NCI-H510A treated with DMSO at 0.1 percent for 48 hours (cell line): ENCODE measurements at regions not wholly inside any gene's neighbourhood (a gene's known extent, or its start where the extent isn't known, plus 50 kb on each side); places are given as distances from the start of the nearest gene placed in this dataset.
"Not testable (repeated sequence)": the region's sequence is repeated elsewhere in the genome, so short reads cannot be mapped to it uniquely, and the experiment has no call there.

Experiments used
- DNase-seq: peaks from one replicate; lab custom pipeline; 2025; lab: John Stamatoyannopoulos, UW

DNA sequence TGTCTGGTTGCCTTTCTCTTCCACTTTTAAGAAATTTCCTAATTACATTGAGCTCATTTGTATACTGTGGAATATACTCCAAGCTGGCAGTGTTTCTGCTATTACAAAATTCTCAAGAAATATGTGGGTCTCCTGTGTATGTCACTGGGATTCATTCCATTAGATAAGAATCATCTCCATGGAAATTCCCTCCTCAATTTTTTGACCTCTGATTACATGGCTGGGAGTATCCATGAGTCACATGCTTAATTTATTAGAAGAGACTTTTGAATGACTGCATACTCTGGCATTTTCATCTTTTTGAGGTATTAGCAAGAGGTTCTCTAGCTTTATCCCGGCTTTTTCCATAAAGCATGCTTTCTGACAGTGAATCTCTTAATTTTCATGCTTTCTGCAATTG, 665.5 kb upstream of the CNTNAP5 start:
- DNase-seq: no peak

- DNase-seq: no peak
These were observed 662.2 kb upstream of the CNTNAP5 start for GRCh38 chr2:123362671-123363440.

DNA sequence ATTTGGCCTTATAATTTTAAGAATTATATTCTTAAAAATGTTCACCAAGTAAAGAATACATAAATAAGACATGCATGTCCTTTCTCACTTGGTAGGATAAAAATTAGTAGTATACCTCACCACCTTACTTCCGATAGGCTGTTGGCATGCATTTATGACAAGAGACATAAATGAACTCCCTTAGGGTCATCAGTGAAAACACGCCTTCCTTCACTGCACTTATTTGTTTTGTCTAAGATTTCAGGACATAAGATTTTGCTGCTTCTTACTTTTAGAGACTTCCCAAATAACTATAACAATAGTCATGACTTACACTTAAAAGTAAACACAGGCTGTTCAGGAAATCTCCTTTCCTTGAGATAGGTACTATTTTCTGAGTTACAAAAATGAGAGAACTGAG, 661.3 kb upstream of the CNTNAP5 start:
- DNase-seq: no peak

GRCh38 chr2:123364243-123364896, 660.7 kb upstream of the CNTNAP5 start:
- DNase-seq: no peak

DNA sequence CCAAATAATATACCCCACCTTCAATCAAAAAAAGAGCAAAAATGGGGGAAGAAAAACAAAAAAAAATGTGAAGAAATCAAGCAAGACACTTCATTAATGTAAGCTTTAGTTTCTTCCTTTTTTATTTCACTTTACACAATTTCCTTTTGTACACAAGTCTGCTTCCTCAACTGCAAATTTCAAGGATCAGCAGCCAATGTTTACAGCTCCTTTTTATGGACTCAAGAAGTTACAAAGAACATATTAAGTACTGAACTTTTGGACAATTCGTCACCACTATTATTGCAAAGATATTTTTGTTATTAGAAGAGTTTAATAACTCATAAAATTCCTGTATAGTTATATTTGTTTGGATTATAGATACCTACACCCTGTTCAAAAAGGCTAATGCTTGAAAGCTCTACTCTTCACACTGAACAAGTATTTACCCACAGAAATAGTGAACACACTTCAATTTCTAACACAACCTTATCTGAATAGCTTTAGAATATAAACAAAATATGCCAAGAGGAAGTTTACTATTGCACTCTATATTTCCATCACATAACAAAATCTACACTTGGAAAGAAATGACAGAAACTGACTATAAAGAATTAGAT, 658.7 kb upstream of the CNTNAP5 start:
- no peak for DNase-seq

- no peak for DNase-seq
These were observed 654.9 kb upstream of the CNTNAP5 start for GRCh38 chr2:123370186-123370585.

GRCh38 chr2:123371535-123371934, 653.6 kb upstream of the CNTNAP5 start:
- no peak for DNase-seq

DNA sequence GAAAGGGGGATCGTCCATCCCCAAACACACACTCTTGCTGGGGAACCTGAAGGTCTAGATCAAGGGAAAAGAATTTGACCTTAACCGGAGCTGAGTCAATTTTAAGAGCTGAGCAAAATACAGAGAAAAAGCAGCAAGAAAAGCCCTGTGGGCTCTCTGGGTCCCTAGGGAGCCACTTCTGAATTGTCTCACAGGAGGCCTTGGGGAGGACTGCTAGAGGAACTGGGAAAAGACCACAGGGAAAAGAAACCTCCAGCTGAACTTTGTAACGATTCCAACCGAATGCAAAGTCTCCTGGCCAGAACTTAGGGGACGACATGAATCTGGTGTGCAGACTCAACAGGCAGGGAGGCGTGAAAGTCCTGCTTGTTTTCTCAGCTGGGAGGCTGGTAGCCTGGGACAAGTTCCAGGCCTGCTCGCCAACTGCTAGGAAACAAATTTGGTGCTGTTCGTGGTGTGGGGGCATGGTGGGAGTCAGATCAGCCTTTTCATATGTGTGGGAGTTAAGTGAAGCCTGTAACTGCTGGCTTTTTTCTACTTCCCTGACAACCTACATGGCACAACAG, 644.6 kb upstream of the CNTNAP5 start:
- DNase-seq: no peak

GRCh38 chr2:123415678-123416077, 609.4 kb upstream of the CNTNAP5 start:
- DNase-seq: no peak

DNA sequence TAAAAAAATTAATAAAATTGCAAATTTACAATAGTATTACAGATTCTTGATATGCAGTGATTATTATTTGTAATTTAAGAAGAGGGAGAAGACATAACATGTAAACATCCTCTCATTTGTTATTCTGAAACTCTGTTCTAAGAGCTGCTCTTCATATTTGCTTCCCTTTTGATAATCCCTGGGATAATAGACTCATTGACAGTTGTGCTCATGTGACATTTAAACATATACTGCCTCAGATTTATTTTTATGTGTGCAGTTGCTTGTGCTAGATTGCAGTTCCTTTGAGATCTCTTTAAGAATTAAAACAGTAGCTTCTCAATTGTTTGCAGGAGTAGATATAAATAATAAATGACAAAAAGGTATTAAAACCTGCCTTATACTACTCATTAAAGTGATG, 605.1 kb upstream of the CNTNAP5 start:
- DNase-seq: no peak

DNA sequence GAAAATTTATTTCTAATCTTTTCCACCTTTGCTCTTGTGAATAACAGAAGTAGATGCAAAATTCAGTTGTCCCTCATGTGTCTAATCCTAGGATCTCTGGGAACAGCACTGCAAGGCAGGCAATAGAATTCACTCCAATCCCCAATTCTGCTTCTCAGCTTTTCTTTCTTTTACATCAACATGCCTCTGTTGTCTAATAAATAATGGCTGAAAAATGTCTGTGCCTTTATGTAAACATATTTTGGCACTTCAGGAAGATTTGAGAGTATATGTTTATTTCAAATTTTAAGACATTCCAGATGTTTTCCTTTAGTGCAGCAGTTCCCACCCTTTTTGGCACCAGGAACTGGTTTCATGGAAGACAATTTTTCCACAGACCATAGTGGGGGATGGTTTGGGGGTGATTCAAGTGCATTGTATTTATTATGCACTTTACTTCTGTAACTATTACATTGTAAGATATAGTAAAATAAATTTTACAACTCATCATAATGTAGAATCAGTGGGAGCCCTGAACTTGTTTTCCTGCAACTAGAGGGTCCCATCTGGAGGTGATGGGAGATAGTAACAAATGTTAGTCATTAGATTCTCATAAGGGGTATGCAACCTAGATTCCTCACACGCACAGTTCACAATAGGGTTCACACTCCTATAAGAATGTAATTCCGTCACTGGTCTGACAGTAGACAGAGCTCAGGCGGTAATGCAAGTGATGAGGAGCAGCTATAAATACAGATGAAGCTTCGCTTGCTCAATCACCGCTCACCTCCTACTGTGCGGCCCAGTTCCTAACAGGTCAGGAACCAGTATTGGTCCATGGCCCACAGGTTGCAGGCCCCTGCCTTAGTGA, 590.3 kb upstream of the CNTNAP5 start:
- no peak for DNase-seq

DNA sequence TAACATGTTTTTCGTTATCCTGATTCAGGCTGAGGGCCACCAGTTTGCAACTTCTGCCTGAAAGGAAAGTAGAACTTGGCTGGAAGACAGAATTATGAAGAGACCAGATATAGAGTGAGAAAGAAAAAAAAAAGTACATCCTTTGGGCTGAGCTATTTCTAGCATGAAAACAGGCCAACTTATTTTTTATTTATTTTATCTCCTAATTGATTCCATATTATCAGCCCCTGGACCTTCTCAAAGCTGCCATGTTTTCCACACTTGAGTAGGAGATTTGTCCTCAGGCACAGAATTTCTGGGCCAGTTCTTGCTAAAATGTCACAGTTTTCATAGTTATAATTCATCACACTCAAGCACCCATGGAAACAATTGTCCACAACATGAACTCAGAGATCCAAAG, 586.8 kb upstream of the CNTNAP5 start:
- DNase-seq: no peak

- no peak for DNase-seq
These were observed 586.4 kb upstream of the CNTNAP5 start for GRCh38 chr2:123438675-123439074.

GRCh38 chr2:123448801-123449200, 576.3 kb upstream of the CNTNAP5 start:
- no peak for DNase-seq

- DNase-seq: no peak
These were observed 573.5 kb upstream of the CNTNAP5 start for GRCh38 chr2:123451542-123451941.

DNA sequence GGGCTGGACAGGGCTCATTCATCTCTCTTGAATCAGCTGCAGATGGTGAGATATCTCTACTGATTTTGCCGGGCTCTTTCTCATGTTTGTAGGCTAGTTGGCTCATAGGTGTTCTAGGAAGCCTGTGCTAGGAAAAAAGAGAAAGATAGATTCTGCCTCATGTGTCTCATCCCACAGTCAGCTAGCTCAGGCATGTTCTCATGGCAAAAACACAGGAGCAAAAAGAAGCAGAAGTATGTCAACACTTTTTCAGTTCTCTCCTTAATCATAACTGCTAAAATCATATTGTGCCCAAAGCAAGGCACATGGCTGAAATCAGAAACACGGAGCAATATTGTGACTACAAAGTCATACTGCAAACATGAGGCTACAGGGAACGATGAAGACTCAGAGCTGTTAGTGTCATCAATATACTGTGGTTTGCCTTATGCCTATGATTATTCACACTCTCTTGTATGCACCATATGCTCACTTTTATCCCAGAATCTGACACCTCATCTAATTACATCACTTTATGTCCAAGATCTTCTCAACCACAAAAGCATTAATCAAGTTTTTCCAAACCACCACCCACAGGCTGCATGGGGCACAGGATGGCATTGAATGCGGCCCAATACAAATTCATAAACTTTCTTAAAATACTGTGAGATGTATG, 571.9 kb upstream of the CNTNAP5 start:
- DNase-seq: no peak

DNA sequence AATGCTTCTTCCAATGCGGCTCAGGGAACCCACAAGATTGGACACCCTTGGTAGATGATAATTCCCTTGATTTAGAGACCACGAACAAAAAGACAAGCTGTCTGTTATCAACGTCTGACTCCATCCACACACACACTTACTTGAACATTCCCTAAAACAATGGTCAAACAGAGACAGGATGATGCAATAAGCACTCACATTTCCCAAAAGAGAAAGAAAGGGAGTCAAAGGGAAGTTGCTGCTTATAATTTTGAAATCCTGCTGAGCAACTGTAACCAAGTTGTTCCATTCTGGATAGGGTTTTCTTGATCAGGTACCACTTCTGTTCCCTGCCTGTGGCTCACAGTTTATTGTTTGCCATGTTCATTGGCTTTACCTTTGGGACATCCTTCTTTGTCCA, 571.3 kb upstream of the CNTNAP5 start:
- DNase-seq: no peak

- DNase-seq: not testable (repeated sequence)
These were observed 569.9 kb upstream of the CNTNAP5 start for GRCh38 chr2:123455234-123455633.

- DNase-seq: no peak
These were observed 568.7 kb upstream of the CNTNAP5 start for GRCh38 chr2:123456416-123456815.

DNA sequence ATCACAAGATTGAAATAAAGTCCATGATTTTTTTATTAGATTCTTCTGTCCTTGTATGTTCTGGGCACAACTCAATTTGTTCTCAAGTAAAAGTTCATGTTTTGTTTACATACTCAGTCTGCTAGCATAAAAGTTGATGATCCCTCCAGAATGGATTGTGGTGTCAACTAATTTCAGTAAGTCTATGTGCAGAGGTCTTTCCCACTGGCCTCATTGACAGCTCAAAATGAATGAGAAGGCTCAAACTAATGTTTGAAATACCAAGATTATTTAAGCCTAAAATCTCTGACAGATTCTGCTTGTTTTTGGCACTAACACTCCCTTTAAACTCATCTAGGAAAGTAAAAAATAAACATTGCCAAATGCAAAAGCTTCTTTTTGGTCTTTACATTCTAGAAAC, 561.2 kb upstream of the CNTNAP5 start:
- DNase-seq: no peak

DNA sequence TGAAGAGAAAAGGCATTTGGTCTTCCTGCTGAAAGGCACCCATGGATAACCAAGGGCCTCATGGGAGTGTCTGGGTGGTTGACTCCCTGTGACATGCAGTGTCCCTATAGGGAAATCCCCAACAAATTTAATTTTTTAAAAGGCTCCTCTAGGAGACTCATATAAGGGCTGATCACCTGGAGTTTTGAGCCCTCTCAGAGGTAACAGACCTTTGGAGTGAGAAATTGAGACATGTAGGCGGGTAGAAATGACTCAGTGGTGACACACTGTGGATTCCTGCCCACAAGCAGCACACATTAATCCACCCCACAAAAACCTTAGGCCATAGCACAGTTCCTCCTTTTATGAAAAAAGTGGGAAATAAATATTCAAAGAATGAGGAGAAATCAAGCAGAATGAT, 557.0 kb upstream of the CNTNAP5 start:
- no peak for DNase-seq

GRCh38 chr2:123481406-123481805, 543.7 kb upstream of the CNTNAP5 start:
- no peak for DNase-seq
